Hepatocyte (in vitro differentiated cells): ENCODE measurements at regions not wholly inside any gene's neighbourhood (a gene's known extent, or its start where the extent isn't known, plus 50 kb on each side); places are given as distances from the start of the nearest gene placed in this dataset.
A peak's percentile ranks its signal among the peaks of the same experiment; 100 is the strongest.

Source experiments
- DNase-seq: peaks from one replicate; pipeline ENCODE4 v3.0.0-alpha.2; 2016; ENCODE audit warnings: low spot score
- H2AFZ ChIP-seq: fragments of 200-600 bp; sonication (generic); 2 replicates; pipeline ENCODE4 v1.6.0; 2016; ENCODE audit warnings: antibody characterized with exemption, mild to moderate bottlenecking
- H3K27ac ChIP-seq: fragments of 200-600 bp; sonication (generic); 2 replicates; pipeline ENCODE4 v1.5.1; 2016; ENCODE audit warnings: mild to moderate bottlenecking
- H3K27me3 ChIP-seq: fragments of 200-600 bp; sonication (generic); 2 replicates; pipeline ENCODE4 v1.6.1; 2016
- H3K36me3 ChIP-seq: fragments of 200-600 bp; sonication (generic); replicated peaks from 2 replicates; pipeline ENCODE4 v1.5.1; 2016; ENCODE audit warnings: low read depth; ENCODE audit not compliant: insufficient read depth
- H3K4me1 ChIP-seq: fragments of 200-600 bp; sonication (generic); 2 replicates; pipeline ENCODE4 v1.5.1; 2016; ENCODE audit warnings: mild to moderate bottlenecking, moderate library complexity; ENCODE audit not compliant: insufficient read depth
- H3K4me2 ChIP-seq: fragments of 200-600 bp; sonication (generic); 2 replicates; pipeline ENCODE4 v1.6.0; 2016
- H3K4me3 ChIP-seq: fragments of 200-600 bp; sonication (generic); 2 replicates; pipeline ENCODE4 v1.5.1; 2016; ENCODE audit warnings: mild to moderate bottlenecking
- H3K79me2 ChIP-seq: fragments of 200-600 bp; sonication (generic); 2 replicates; pipeline ENCODE4 v1.6.0; 2017; ENCODE audit warnings: mild to moderate bottlenecking
- H3K9me2 ChIP-seq: fragments of 200-600 bp; sonication (generic); replicated peaks from 2 replicates; pipeline ENCODE4 v1.6.0; 2017; ENCODE audit warnings: mild to moderate bottlenecking; ENCODE audit not compliant: insufficient read depth
- H3K9me3 ChIP-seq: fragments of 200-600 bp; sonication (generic); 2 replicates; pipeline ENCODE4 v1.5.1; 2016; ENCODE audit warnings: low read depth, mild to moderate bottlenecking
- H4K20me1 ChIP-seq: fragments of 200-600 bp; sonication (generic); 2 replicates; pipeline ENCODE4 v1.6.0; 2016; ENCODE audit warnings: mild to moderate bottlenecking; ENCODE audit not compliant: insufficient read depth, poor library complexity, severe bottlenecking
- CTCF ChIP-seq: fragments of 200-600 bp; sonication (generic); IDR thresholded peaks from 2 replicates; pipeline ENCODE4 v1.5.1; 2016; ENCODE audit warnings: antibody characterized with exemption, mild to moderate bottlenecking; ENCODE audit not compliant: poor library complexity
- EZH2 ChIP-seq: fragments of 200-600 bp; sonication (generic); IDR thresholded peaks from 2 replicates; pipeline ENCODE4 v1.6.1; 2016; ENCODE audit warnings: antibody characterized with exemption, mild to moderate bottlenecking, borderline replicate concordance
- EZH2phosphoT487 ChIP-seq: fragments of 200-600 bp; sonication (generic); IDR thresholded peaks from one replicate; pipeline ENCODE4 v1.6.1; 2018; ENCODE audit warnings: antibody characterized with exemption, mild to moderate bottlenecking, low read depth, moderate library complexity; ENCODE audit not compliant: unreplicated experiment, severe bottlenecking
- WGBS: methylation state at CpG from one replicate; pipeline ENCODE4 v1.1.6; 2016; ENCODE audit warnings: low lambda C conversion rate; ENCODE audit errors: missing lambda C conversion rate; 5-methylcytosine and 5-hydroxymethylcytosine counted together

- H3K4me3 ChIP-seq: no peak overlapping the region
- H3K27ac ChIP-seq: no peak overlapping the region
- H3K4me2 ChIP-seq: no peak overlapping the region
- no peak for TF ChIP-seq EZH2
- TF ChIP-seq EZH2phosphoT487: no peak
- no peak for TF ChIP-seq CTCF
- H2AFZ ChIP-seq: no peak overlapping the region
- H3K36me3 ChIP-seq: no peaks in the 10 kb centered on the region
- H3K79me2 ChIP-seq: no peaks in the 10 kb centered on the region
- no peaks in the 10 kb centered on the region for H3K4me1 ChIP-seq
- no peak for DNase-seq
- H3K9me3 ChIP-seq: no peaks in the 10 kb centered on the region
- no peaks in the 10 kb centered on the region for H3K9me2 ChIP-seq
- no peaks in the 10 kb centered on the region for H3K27me3 ChIP-seq
- 96% methylated on average over 4 of the region's 4 CpGs for WGBS
- no peaks in the 10 kb centered on the region for H4K20me1 ChIP-seq
Measured at GRCh38 chr4:11790230-11790629, 361.5 kb upstream of the HS3ST1 start.

- no peak overlapping the region for H2AFZ ChIP-seq
- H3K9me2 ChIP-seq: no peaks in the 10 kb centered on the region
- TF ChIP-seq EZH2 (no peak), EZH2phosphoT487 (no peak), CTCF (no peak)
- H3K9me3 ChIP-seq: no peaks in the 10 kb centered on the region
- no peaks in the 10 kb centered on the region for H3K27me3 ChIP-seq
- no peak for DNase-seq
- 75% methylated on average over 1 of the region's 1 CpG for WGBS
- H3K4me1 ChIP-seq: peaks cover 3% of the 10 kb centered on the region
- H3K4me2 ChIP-seq: no peak overlapping the region
- H4K20me1 ChIP-seq: no peaks in the 10 kb centered on the region
- no peak overlapping the region for H3K4me3 ChIP-seq
- H3K79me2 ChIP-seq: no peaks in the 10 kb centered on the region
- no peaks in the 10 kb centered on the region for H3K36me3 ChIP-seq
- no peak overlapping the region for H3K27ac ChIP-seq
Measured at GRCh38 chr4:11783588-11783987, 354.9 kb upstream of the HS3ST1 start.

GRCh38 chr4:11782859-11783258, 354.2 kb upstream of the HS3ST1 start:
- DNase-seq: peak; percentile 8
- no peaks in the 10 kb centered on the region for H3K27me3 ChIP-seq
- H3K9me2 ChIP-seq: no peaks in the 10 kb centered on the region
- no peaks in the 10 kb centered on the region for H3K9me3 ChIP-seq
- H2AFZ ChIP-seq: no peak overlapping the region
- peaks cover 3% of the 10 kb centered on the region for H3K4me1 ChIP-seq
- H3K4me3 ChIP-seq: no peak overlapping the region
- H3K36me3 ChIP-seq: no peaks in the 10 kb centered on the region
- WGBS: 56% methylated on average over 5 of the region's 5 CpGs
- no peaks in the 10 kb centered on the region for H3K79me2 ChIP-seq
- no peak overlapping the region for H3K27ac ChIP-seq
- H3K4me2 ChIP-seq: no peak overlapping the region
- no peak for TF ChIP-seq EZH2phosphoT487
- TF ChIP-seq CTCF: no peak
- no peak for TF ChIP-seq EZH2
- no peaks in the 10 kb centered on the region for H4K20me1 ChIP-seq

DNA sequence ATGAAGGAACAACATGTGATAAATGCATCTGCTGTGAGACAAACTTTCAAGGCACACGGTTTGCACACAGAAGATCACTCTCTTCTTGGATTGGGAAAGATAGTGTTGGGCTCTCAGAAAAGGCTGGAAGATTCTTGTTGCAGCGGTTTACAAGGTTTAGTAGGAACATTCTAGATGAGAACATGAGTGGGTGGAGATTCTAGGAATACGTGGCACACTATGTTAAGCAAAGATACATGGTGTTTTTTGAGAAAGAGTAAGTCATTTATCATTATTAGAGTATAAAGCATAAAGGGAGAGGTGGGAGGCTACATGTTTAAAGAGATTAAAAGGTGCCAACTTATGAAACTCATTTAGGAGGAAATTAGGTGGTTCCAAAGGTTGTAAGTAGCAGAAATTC, 348.8 kb upstream of the HS3ST1 start:
- DNase-seq: no peak
- Histone ChIP-seq H3K79me2 (no peaks in the 10 kb centered on the region), H3K9me3 (no peaks in the 10 kb centered on the region), H2AFZ (no peak overlapping the region), H3K27ac (no peak overlapping the region), H3K4me2 (no peak overlapping the region), H3K4me3 (no peak overlapping the region), H3K27me3 (no peaks in the 10 kb centered on the region), H3K9me2 (no peaks in the 10 kb centered on the region), H4K20me1 (no peaks in the 10 kb centered on the region), H3K4me1 (peaks cover under 1% of the 10 kb centered on the region), H3K36me3 (no peaks in the 10 kb centered on the region)
- 81% methylated on average over 3 of the region's 3 CpGs for WGBS
- no peak for TF ChIP-seq CTCF
- no peak for TF ChIP-seq EZH2
- no peak for TF ChIP-seq EZH2phosphoT487
